ENCODE measurements at regions not wholly inside any gene's neighbourhood (a gene's known extent, or its start where the extent isn't known, plus 50 kb on each side); places are given as distances from the start of the nearest gene placed in this dataset.
"Not testable (repeated sequence)": the region's sequence is repeated elsewhere in the genome, so short reads cannot be mapped to it uniquely, and the experiment has no call there.

DNA sequence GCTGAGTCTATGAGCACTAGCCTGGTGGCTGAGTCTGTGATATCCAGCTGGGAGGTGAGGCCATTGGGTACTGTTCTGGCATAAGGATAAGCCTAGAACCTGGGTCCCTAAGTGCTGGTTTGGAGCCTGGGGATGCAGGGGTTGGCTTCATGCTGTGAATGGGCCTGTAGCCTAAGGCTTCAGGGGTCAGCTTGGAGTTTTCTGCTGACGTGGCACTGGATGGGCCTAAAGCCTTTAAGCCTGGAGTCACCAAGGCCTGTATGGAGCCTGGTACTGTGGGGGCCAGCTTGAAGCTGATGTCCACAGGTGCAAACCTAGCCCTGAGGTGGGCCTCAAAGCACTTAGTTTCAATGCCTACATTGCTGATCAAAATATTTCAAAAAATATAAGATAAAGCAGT, 979.6 kb upstream of the POU3F4 start:
- Histone ChIP-seq H3K4me3 (ENCODE audit: low read depth in 1 of 3, low read length in 3 of 3) (no peak overlapping the region), H3K4me1 (ENCODE audit: control insufficient read depth in 3 of 3, insufficient read depth in 2 of 3, low read depth in 1 of 3, low read length in 2 of 3) (no peaks in the 10 kb centered on the region), H3K27ac (ENCODE audit: low read depth in 1 of 3, low read length in 2 of 3) (no peak overlapping the region), H3K36me3 (ENCODE audit: control insufficient read depth in 3 of 3, insufficient read depth in 2 of 3, low read depth in 1 of 3, low read length in 3 of 3) (no peaks in the 10 kb centered on the region), H3K9me3 (ENCODE audit: control insufficient read depth in 2 of 2, insufficient read depth in 1 of 2, low read depth in 1 of 2, low read length in 1 of 2) (no peaks in the 10 kb centered on the region), H3K27me3 (ENCODE audit: control insufficient read depth in 3 of 3, insufficient read depth in 3 of 3, low read length in 3 of 3) (no peaks in the 10 kb centered on the region)
- DNase-seq (no peak), FAIRE-seq (no peak)
- 64 to 85% (median 64%) methylated on average over 1 of the region's 1 CpG for WGBS, 3 donors

DNA sequence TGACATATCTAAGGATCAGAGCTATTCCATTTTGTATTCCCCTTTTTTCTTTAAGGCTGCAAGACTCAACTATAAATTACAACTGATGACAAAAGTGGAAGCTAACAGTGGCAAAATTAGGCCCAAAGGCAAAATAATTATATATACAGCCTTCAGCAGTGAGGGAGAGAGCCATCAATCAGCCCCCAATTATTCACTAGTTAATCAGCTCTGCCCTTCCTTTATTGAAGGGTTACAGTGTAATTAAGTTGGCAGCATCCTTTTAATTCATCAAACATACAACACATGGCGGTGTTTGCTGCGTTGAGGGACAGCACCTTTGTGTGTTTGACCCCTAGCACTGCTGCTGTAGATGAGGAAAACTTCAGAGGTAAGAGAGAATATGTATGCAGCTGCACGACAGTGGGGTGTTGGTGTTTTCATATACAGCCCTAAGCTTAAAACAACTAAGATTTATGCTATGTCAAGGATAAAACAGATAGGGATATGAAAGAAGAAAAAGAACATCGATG, 973.9 kb upstream of the POU3F4 start:
- no peaks in the 10 kb centered on the region for H3K9me3 ChIP-seq (ENCODE audit: control insufficient read depth in 2 of 2, insufficient read depth in 1 of 2, low read depth in 1 of 2, low read length in 1 of 2)
- H3K4me1 ChIP-seq (ENCODE audit: control insufficient read depth in 3 of 3, insufficient read depth in 2 of 3, low read depth in 1 of 3, low read length in 2 of 3), result no peaks in the 10 kb centered on the region
- DNase-seq (no peak), FAIRE-seq (no peak)
- H3K36me3 ChIP-seq (ENCODE audit: control insufficient read depth in 3 of 3, insufficient read depth in 2 of 3, low read depth in 1 of 3, low read length in 3 of 3), result no peaks in the 10 kb centered on the region
- H3K27ac ChIP-seq (ENCODE audit: low read depth in 1 of 3, low read length in 2 of 3), result no peak overlapping the region
- no peak overlapping the region for H3K4me3 ChIP-seq (ENCODE audit: low read depth in 1 of 3, low read length in 3 of 3)
- H3K27me3 ChIP-seq (ENCODE audit: control insufficient read depth in 3 of 3, insufficient read depth in 3 of 3, low read length in 3 of 3), result no peaks in the 10 kb centered on the region
- WGBS, 3 donors, result 50 to 75% (median 75%) methylated on average over 4 of the region's 4 CpGs

- 80 to 94% (median 91%) methylated on average over 3 of the region's 3 CpGs for WGBS, 3 donors
- H3K4me1 ChIP-seq (ENCODE audit: control insufficient read depth in 3 of 3, insufficient read depth in 2 of 3, low read depth in 1 of 3, low read length in 2 of 3); H3K27ac ChIP-seq (ENCODE audit: low read depth in 1 of 3, low read length in 2 of 3); DNase-seq; H3K36me3 ChIP-seq (ENCODE audit: control insufficient read depth in 3 of 3, insufficient read depth in 2 of 3, low read depth in 1 of 3, low read length in 3 of 3); H3K9me3 ChIP-seq (ENCODE audit: control insufficient read depth in 2 of 2, insufficient read depth in 1 of 2, low read depth in 1 of 2, low read length in 1 of 2); H3K27me3 ChIP-seq (ENCODE audit: control insufficient read depth in 3 of 3, insufficient read depth in 3 of 3, low read length in 3 of 3); FAIRE-seq; H3K4me3 ChIP-seq (ENCODE audit: low read depth in 1 of 3, low read length in 3 of 3): not testable (repeated sequence)
Observed at GRCh38 chrX:82537205-82537604, 970.9 kb upstream of the POU3F4 start.

- no peaks in the 10 kb centered on the region for H3K9me3 ChIP-seq (ENCODE audit: control insufficient read depth in 2 of 2, insufficient read depth in 1 of 2, low read depth in 1 of 2, low read length in 1 of 2)
- WGBS, 3 donors, result 87 to 95% (median 95%) methylated on average over 2 of the region's 2 CpGs
- DNase-seq (no peak), FAIRE-seq (no peak)
- no peaks in the 10 kb centered on the region for H3K27me3 ChIP-seq (ENCODE audit: control insufficient read depth in 3 of 3, insufficient read depth in 3 of 3, low read length in 3 of 3)
- H3K4me1 ChIP-seq (ENCODE audit: control insufficient read depth in 3 of 3, insufficient read depth in 2 of 3, low read depth in 1 of 3, low read length in 2 of 3), result no peaks in the 10 kb centered on the region
- H3K4me3 ChIP-seq (ENCODE audit: low read depth in 1 of 3, low read length in 3 of 3), result no peak overlapping the region
- no peak overlapping the region for H3K27ac ChIP-seq (ENCODE audit: low read depth in 1 of 3, low read length in 2 of 3)
- H3K36me3 ChIP-seq (ENCODE audit: control insufficient read depth in 3 of 3, insufficient read depth in 2 of 3, low read depth in 1 of 3, low read length in 3 of 3), result no peaks in the 10 kb centered on the region
Observed at GRCh38 chrX:82541822-82542221, 966.3 kb upstream of the POU3F4 start.

DNA sequence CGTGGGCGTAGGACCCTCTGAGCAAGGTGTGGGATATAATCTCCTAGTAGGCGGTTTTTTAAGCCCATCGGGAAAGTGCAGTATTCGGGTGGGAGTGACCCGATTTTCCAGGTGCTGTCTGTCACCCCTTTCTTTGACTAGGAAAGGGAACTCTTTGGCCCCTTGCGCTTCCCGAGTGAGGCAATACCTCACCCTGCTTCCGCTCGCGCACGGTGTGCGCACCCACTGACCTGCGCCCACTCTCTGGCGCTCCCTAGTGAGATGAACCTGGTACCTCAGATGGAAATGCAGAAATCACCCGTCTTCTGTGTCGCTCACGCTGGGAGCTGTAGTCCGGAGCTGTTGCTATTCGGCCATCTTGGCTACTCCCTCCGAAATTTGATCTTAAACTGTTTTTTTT, 955.9 kb upstream of the POU3F4 start:
- 88 to 92% (median 90%) methylated on average over 10 to 21 of the region's 21 CpGs for WGBS, 3 donors
- not testable (repeated sequence) for H3K4me3 ChIP-seq (ENCODE audit: low read depth in 1 of 3, low read length in 3 of 3); H3K27ac ChIP-seq (ENCODE audit: low read depth in 1 of 3, low read length in 2 of 3); H3K36me3 ChIP-seq (ENCODE audit: control insufficient read depth in 3 of 3, insufficient read depth in 2 of 3, low read depth in 1 of 3, low read length in 3 of 3); H3K9me3 ChIP-seq (ENCODE audit: control insufficient read depth in 2 of 2, insufficient read depth in 1 of 2, low read depth in 1 of 2, low read length in 1 of 2); DNase-seq; FAIRE-seq; H3K27me3 ChIP-seq (ENCODE audit: control insufficient read depth in 3 of 3, insufficient read depth in 3 of 3, low read length in 3 of 3); H3K4me1 ChIP-seq (ENCODE audit: control insufficient read depth in 3 of 3, insufficient read depth in 2 of 3, low read depth in 1 of 3, low read length in 2 of 3)

- H3K36me3 ChIP-seq (ENCODE audit: control insufficient read depth in 3 of 3, insufficient read depth in 2 of 3, low read depth in 1 of 3, low read length in 3 of 3), result no peaks in the 10 kb centered on the region
- WGBS, 3 donors, result 30 to 58% (median 55%) methylated on average over 1 of the region's 1 CpG
- no peak for DNase-seq
- no peaks in the 10 kb centered on the region for H3K9me3 ChIP-seq (ENCODE audit: control insufficient read depth in 2 of 2, insufficient read depth in 1 of 2, low read depth in 1 of 2, low read length in 1 of 2)
- FAIRE-seq, result no peak
- H3K4me3 ChIP-seq (ENCODE audit: low read depth in 1 of 3, low read length in 3 of 3), result no peak overlapping the region
- H3K27ac ChIP-seq (ENCODE audit: low read depth in 1 of 3, low read length in 2 of 3), result no peak overlapping the region
- H3K27me3 ChIP-seq (ENCODE audit: control insufficient read depth in 3 of 3, insufficient read depth in 3 of 3, low read length in 3 of 3), result no peaks in the 10 kb centered on the region
- no peaks in the 10 kb centered on the region for H3K4me1 ChIP-seq (ENCODE audit: control insufficient read depth in 3 of 3, insufficient read depth in 2 of 3, low read depth in 1 of 3, low read length in 2 of 3)
Observed at GRCh38 chrX:82556588-82556987, 951.5 kb upstream of the POU3F4 start.

DNA sequence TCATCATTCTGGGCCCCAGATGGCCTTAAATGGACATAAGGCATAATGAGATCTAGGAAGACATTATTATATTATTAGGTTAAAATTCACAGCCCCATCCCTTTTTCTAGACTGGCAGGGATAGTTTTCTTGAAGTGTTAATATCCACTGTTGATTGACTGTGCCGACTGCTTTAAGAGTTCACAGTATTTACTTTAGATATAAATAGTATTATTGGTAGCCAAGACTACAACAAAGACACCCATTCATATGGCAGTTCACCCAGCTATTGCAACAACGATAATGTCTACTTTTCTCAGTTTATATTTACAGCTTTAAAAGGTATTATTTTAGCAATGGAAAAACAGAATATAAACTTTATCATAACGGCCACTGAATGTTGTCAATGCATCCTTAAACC, 922.2 kb upstream of the POU3F4 start:
- no peak for FAIRE-seq
- H3K27ac ChIP-seq (ENCODE audit: low read depth in 1 of 3, low read length in 2 of 3), result no peak overlapping the region
- no peaks in the 10 kb centered on the region for H3K27me3 ChIP-seq (ENCODE audit: control insufficient read depth in 3 of 3, insufficient read depth in 3 of 3, low read length in 3 of 3)
- H3K9me3 ChIP-seq (ENCODE audit: control insufficient read depth in 2 of 2, insufficient read depth in 1 of 2, low read depth in 1 of 2, low read length in 1 of 2), result no peaks in the 10 kb centered on the region
- 14 to 33% (median 23%) methylated on average over 3 of the region's 3 CpGs for whole genome bisulfite sequencing, 3 donors
- no peak for DNase-seq
- H3K4me1 ChIP-seq (ENCODE audit: control insufficient read depth in 3 of 3, insufficient read depth in 2 of 3, low read depth in 1 of 3, low read length in 2 of 3), result no peaks in the 10 kb centered on the region
- no peak overlapping the region for H3K4me3 ChIP-seq (ENCODE audit: low read depth in 1 of 3, low read length in 3 of 3)
- H3K36me3 ChIP-seq (ENCODE audit: control insufficient read depth in 3 of 3, insufficient read depth in 2 of 3, low read depth in 1 of 3, low read length in 3 of 3), result no peaks in the 10 kb centered on the region

GRCh38 chrX:82589410-82589809, 918.7 kb upstream of the POU3F4 start:
- Histone ChIP-seq H3K4me3 (ENCODE audit: low read depth in 1 of 3, low read length in 3 of 3) (no peak overlapping the region), H3K36me3 (ENCODE audit: control insufficient read depth in 3 of 3, insufficient read depth in 2 of 3, low read depth in 1 of 3, low read length in 3 of 3) (no peaks in the 10 kb centered on the region), H3K27ac (ENCODE audit: low read depth in 1 of 3, low read length in 2 of 3) (no peak overlapping the region), H3K4me1 (ENCODE audit: control insufficient read depth in 3 of 3, insufficient read depth in 2 of 3, low read depth in 1 of 3, low read length in 2 of 3) (no peaks in the 10 kb centered on the region), H3K9me3 (ENCODE audit: control insufficient read depth in 2 of 2, insufficient read depth in 1 of 2, low read depth in 1 of 2, low read length in 1 of 2) (no peaks in the 10 kb centered on the region), H3K27me3 (ENCODE audit: control insufficient read depth in 3 of 3, insufficient read depth in 3 of 3, low read length in 3 of 3) (no peaks in the 10 kb centered on the region)
- DNase-seq, result no peak
- 44 to 61% (median 49%) methylated on average over 5 of the region's 5 CpGs for WGBS, 3 donors
- no peak for FAIRE-seq

GRCh38 chrX:82591421-82591820, 916.7 kb upstream of the POU3F4 start:
- WGBS, 3 donors, result 56 to 69% (median 59%) methylated on average over 3 of the region's 3 CpGs
- DNase-seq, result no peak
- Histone ChIP-seq H3K9me3 (ENCODE audit: control insufficient read depth in 2 of 2, insufficient read depth in 1 of 2, low read depth in 1 of 2, low read length in 1 of 2) (no peaks in the 10 kb centered on the region), H3K4me3 (ENCODE audit: low read depth in 1 of 3, low read length in 3 of 3) (no peak overlapping the region), H3K4me1 (ENCODE audit: control insufficient read depth in 3 of 3, insufficient read depth in 2 of 3, low read depth in 1 of 3, low read length in 2 of 3) (no peaks in the 10 kb centered on the region), H3K27me3 (ENCODE audit: control insufficient read depth in 3 of 3, insufficient read depth in 3 of 3, low read length in 3 of 3) (no peaks in the 10 kb centered on the region), H3K36me3 (ENCODE audit: control insufficient read depth in 3 of 3, insufficient read depth in 2 of 3, low read depth in 1 of 3, low read length in 3 of 3) (no peaks in the 10 kb centered on the region), H3K27ac (ENCODE audit: low read depth in 1 of 3, low read length in 2 of 3) (no peak overlapping the region)
- no peak for FAIRE-seq

Measured in small intestine (tissue), 7 donors.